ENCODE measurements at regions not wholly inside any gene's neighbourhood (a gene's known extent, or its start where the extent isn't known, plus 50 kb on each side); places are given as distances from the start of the nearest gene placed in this dataset.

DNA sequence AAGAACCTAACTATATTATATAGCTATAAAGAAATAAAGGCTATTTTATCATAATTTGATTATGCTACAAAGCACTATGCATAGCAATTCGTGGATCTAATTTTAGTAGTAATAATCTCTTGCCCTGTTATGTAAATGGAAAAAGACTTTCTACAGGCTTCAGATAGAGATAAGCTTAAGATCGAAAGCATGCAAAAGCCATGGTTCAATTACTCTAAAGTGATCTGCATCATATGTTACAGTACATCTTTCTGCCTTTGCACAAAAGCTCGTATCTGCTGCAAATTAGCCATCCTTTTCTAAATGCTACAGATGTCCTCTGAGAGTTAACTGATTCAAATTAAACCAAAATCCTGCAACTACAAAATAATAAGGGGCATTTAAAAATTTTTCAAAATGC lies 234.8 kb upstream of the TMEM161B start:
- no peaks in the 10 kb centered on the region for H3K36me3 ChIP-seq (ENCODE audit: insufficient read depth, low read length)
- H3K4me1 ChIP-seq (ENCODE audit: insufficient read depth, low read length) = no peaks in the 10 kb centered on the region; the same call in 1 of the 2 replicates
- H3K9ac ChIP-seq (ENCODE audit: low read depth, low read length) = no peak overlapping the region
- H3K9me3 ChIP-seq (ENCODE audit: control insufficient read depth, insufficient read depth, low read length) = no peaks in the 10 kb centered on the region

- no peaks in the 10 kb centered on the region; the same call in 1 of the 2 replicates for H3K4me1 ChIP-seq (ENCODE audit: insufficient read depth, low read length)
- H3K9me3 ChIP-seq (ENCODE audit: control insufficient read depth, insufficient read depth, low read length) = no peaks in the 10 kb centered on the region
- H3K9ac ChIP-seq (ENCODE audit: low read depth, low read length) = no peak overlapping the region
- no peaks in the 10 kb centered on the region for H3K36me3 ChIP-seq (ENCODE audit: insufficient read depth, low read length)
These were observed 234.3 kb upstream of the TMEM161B start for GRCh38 chr5:88503041-88503345.

DNA sequence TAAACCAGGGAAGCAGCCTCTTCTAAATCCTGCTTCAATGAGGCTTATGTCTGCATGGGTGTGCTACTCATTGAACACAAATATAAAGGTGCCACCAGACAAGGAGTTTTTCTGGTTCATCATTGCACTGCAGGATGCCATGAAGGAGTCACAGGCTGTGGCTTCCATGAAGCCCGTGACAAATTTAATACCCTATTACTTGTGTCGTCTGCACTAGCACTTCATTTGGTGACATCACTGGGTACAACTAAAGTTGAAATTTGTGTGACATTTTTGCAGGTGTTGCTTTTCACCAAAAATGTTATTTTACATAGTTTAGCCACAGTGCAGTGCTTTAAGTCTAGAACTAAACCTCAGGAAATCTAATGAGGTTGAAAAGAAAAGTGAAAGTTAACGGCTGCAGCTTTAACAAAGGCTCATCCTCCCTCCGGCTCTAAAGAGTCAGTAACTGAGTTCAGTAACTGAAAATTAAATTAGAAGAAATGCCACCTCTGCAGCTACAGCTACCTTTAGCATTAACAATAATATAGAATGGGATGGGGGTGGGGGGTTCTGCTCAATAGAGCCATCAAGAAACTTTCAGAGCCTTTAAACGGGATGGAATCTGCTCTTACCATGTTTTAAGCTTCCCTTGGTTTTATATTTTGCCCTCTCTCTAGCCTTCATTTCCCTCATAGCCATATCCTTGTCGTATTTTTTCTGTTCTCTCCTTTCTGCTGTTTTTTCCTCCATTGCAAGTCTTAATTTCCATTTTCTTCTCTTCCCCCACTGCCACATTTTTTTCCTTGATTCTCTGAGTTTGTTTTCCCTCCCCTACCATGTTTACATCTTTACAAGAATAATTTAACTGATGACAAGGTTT lies 233.8 kb upstream of the TMEM161B start:
- no peaks in the 10 kb centered on the region; the same call in 1 of the 2 replicates for H3K4me1 ChIP-seq (ENCODE audit: insufficient read depth, low read length)
- H3K36me3 ChIP-seq (ENCODE audit: insufficient read depth, low read length) = no peaks in the 10 kb centered on the region
- H3K9ac ChIP-seq (ENCODE audit: low read depth, low read length) = no peak overlapping the region
- H3K9me3 ChIP-seq (ENCODE audit: control insufficient read depth, insufficient read depth, low read length) = no peaks in the 10 kb centered on the region

DNA sequence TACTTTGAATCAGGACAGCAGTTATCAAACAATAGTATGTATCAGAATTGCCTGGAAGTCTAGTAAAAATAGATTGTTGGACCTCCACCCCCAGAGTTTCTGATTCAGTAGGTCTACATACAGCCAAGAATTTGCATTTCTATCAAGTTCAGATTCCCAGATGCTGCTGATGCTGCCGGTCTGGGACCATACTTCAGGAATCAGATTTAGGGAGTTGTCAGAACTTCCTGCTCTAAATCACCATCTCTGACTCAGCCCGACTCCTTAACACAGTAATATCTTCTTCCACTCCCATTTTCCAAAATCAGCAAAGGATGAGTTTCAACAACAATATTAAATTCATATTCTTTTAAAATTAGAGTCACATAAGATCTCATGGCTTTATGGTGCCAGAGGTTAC lies 227.2 kb upstream of the TMEM161B start:
- Histone ChIP-seq H3K9ac (ENCODE audit: low read depth, low read length) (no peak overlapping the region), H3K36me3 (ENCODE audit: insufficient read depth, low read length) (no peaks in the 10 kb centered on the region), H3K4me1 (ENCODE audit: insufficient read depth, low read length) (no peaks in the 10 kb centered on the region), H3K9me3 (ENCODE audit: control insufficient read depth, insufficient read depth, low read length) (no peaks in the 10 kb centered on the region)

- Histone ChIP-seq H3K4me1 (ENCODE audit: insufficient read depth, low read length) (peaks cover 9% of the 10 kb centered on the region; the same call in 1 of the 2 replicates), H3K9ac (ENCODE audit: low read depth, low read length) (no peak overlapping the region), H3K36me3 (ENCODE audit: insufficient read depth, low read length) (no peaks in the 10 kb centered on the region), H3K9me3 (ENCODE audit: control insufficient read depth, insufficient read depth, low read length) (no peaks in the 10 kb centered on the region)
These were observed 222.2 kb upstream of the TMEM161B start for GRCh38 chr5:88490874-88491273.

DNA sequence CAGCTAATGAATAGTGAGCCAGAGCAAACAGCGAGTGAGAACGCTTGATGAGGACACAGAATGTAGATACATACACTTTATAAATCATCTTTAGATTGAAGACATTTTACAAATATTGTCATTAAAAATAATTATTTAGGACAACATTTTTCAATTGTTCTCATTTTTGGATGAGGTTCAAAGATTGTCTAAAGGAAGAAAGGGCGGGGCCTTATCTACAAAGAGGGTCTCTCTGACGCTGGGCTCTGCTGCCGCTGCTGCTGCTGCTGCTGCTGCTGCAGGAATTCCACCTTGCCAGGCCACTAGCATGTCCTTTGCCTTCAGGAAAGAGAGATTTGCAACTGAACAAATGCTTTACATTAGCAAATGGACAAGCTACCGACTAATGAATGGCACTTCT lies 220.7 kb upstream of the TMEM161B start:
- Histone ChIP-seq H3K36me3 (ENCODE audit: insufficient read depth, low read length) (no peaks in the 10 kb centered on the region), H3K9me3 (ENCODE audit: control insufficient read depth, insufficient read depth, low read length) (no peaks in the 10 kb centered on the region), H3K9ac (ENCODE audit: low read depth, low read length) (no peak overlapping the region), H3K4me1 (ENCODE audit: insufficient read depth, low read length) (peaks cover 9% of the 10 kb centered on the region; the same call in 1 of the 2 replicates)

DNA sequence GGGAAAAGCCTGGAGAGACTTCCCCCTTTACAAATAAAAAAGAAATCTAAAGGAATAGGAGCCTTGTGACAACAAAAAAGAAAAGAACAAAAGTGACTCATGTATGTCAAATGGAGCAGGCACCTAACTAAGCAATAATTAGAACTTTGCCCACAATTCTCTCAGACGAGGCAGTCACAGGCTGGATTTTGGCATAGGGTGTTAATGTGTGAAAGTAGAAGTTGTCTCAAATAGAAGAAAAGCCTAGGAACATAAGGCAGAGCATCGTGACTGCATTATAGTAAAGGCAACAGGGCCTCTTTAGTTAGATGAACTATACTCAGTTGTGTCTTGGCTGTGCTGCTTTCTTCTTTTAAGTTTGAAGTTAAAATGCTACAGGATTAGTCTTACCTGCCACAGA lies 219.9 kb upstream of the TMEM161B start:
- H3K4me1 ChIP-seq (ENCODE audit: insufficient read depth, low read length) = peaks cover 9% of the 10 kb centered on the region; the same call in 1 of the 2 replicates
- H3K36me3 ChIP-seq (ENCODE audit: insufficient read depth, low read length) = no peaks in the 10 kb centered on the region
- no peaks in the 10 kb centered on the region for H3K9me3 ChIP-seq (ENCODE audit: control insufficient read depth, insufficient read depth, low read length)
- H3K9ac ChIP-seq (ENCODE audit: low read depth, low read length) = no peak overlapping the region

- Histone ChIP-seq H3K9ac (ENCODE audit: low read depth, low read length) (no peak overlapping the region), H3K4me1 (ENCODE audit: insufficient read depth, low read length) (peaks cover 9% of the 10 kb centered on the region; the same call in 1 of the 2 replicates), H3K36me3 (ENCODE audit: insufficient read depth, low read length) (no peaks in the 10 kb centered on the region), H3K9me3 (ENCODE audit: control insufficient read depth, insufficient read depth, low read length) (no peaks in the 10 kb centered on the region)
These were observed 219.5 kb upstream of the TMEM161B start for GRCh38 chr5:88488130-88488529.

DNA sequence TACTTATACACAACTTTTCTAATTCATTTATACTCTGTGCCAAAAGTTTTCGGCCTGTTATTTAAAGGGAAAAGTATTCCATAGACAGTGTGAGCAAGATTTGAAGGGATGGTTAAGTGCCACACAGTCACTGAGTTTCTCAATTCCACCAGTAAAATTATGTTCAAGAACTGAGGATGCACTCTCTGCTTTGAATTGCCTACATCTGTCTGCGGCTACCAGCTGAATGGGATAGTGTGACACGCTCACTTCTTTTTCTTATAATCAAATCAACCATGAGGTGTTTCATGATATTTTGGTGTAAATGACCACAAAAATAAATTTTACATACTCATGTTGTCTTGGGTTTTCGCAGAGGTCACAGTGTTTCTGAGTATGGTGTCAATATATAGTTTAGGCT lies 218.4 kb upstream of the TMEM161B start:
- Histone ChIP-seq H3K9me3 (ENCODE audit: control insufficient read depth, insufficient read depth, low read length) (no peaks in the 10 kb centered on the region), H3K36me3 (ENCODE audit: insufficient read depth, low read length) (no peaks in the 10 kb centered on the region), H3K4me1 (ENCODE audit: insufficient read depth, low read length) (peaks cover 9% of the 10 kb centered on the region; the same call in 1 of the 2 replicates), H3K9ac (ENCODE audit: low read depth, low read length) (no peak overlapping the region)

DNA sequence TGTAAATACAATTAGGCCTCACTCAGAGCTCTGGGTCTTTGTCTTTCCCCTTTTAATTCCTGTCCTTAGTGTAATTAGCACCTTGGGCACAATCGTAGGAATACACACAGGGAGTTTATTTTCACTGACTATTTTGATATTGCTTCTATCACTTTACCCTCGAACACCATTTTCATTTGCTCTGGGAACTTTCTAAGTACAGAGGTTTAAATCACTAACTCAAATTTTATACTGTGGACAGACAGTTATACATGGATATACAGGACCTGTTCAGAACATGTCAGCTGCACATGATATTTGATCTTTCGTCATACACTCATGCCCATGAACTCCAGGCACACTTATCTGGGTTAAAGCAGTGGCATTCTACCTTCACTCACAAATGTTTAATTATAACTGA lies 217.8 kb upstream of the TMEM161B start:
- Histone ChIP-seq H3K9ac (ENCODE audit: low read depth, low read length) (no peak overlapping the region), H3K9me3 (ENCODE audit: control insufficient read depth, insufficient read depth, low read length) (no peaks in the 10 kb centered on the region), H3K4me1 (ENCODE audit: insufficient read depth, low read length) (peaks cover 9% of the 10 kb centered on the region; the same call in 1 of the 2 replicates), H3K36me3 (ENCODE audit: insufficient read depth, low read length) (no peaks in the 10 kb centered on the region)

DNA sequence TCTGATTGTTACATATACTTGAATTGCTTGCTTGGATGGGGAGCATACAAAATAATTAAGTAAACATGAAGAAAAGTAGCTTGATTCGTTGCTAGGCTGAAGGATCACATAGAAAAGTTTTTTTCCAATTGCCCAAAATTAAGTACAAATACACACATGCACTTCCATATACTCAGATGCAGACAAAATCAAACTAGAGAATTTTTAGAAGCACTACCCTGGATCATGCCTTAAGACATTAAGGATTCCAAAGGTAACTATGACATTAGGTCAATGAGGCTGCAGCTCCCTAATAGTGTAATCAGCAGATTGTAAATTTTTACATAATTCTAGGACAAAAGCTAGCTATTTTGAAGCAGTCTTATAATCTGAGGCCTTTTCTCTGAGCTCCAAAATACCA lies 216.9 kb upstream of the TMEM161B start:
- Histone ChIP-seq H3K36me3 (ENCODE audit: insufficient read depth, low read length) (no peaks in the 10 kb centered on the region), H3K4me1 (ENCODE audit: insufficient read depth, low read length) (peaks cover 9% of the 10 kb centered on the region; the same call in 1 of the 2 replicates), H3K9ac (ENCODE audit: low read depth, low read length) (no peak overlapping the region)

GRCh38 chr5:88483964-88484672 lies 215.5 kb upstream of the TMEM161B start:
- no peaks in the 10 kb centered on the region for H3K36me3 ChIP-seq (ENCODE audit: insufficient read depth, low read length)
- H3K9ac ChIP-seq (ENCODE audit: low read depth, low read length) = no peak overlapping the region
- H3K4me1 ChIP-seq (ENCODE audit: insufficient read depth, low read length) = 0 out of 2 replicates have a peak, but pooled peaks cover 2% of the 10 kb centered on the region
- H3K9me3 ChIP-seq (ENCODE audit: control insufficient read depth, insufficient read depth, low read length) = no peaks in the 10 kb centered on the region

More for the DNA sequence above, 216.9 kb upstream of the TMEM161B start:
- no peaks in the 10 kb centered on the region for H3K9me3 ChIP-seq (ENCODE audit: control insufficient read depth, insufficient read depth, low read length)

- Histone ChIP-seq H3K4me1 (ENCODE audit: insufficient read depth, low read length) (no peaks in the 10 kb centered on the region), H3K9ac (ENCODE audit: low read depth, low read length) (no peak overlapping the region), H3K36me3 (ENCODE audit: insufficient read depth, low read length) (no peaks in the 10 kb centered on the region), H3K9me3 (ENCODE audit: control insufficient read depth, insufficient read depth, low read length) (no peaks in the 10 kb centered on the region)
These were observed 212.3 kb upstream of the TMEM161B start for GRCh38 chr5:88480801-88481499.

- Histone ChIP-seq H3K9ac (ENCODE audit: low read depth, low read length) (no peak overlapping the region), H3K36me3 (ENCODE audit: insufficient read depth, low read length) (no peaks in the 10 kb centered on the region), H3K9me3 (ENCODE audit: control insufficient read depth, insufficient read depth, low read length) (no peaks in the 10 kb centered on the region), H3K4me1 (ENCODE audit: insufficient read depth, low read length) (no peaks in the 10 kb centered on the region)
These were observed 211.6 kb upstream of the TMEM161B start for GRCh38 chr5:88480245-88480644.

Measured in ES-I3 (cell line).